ENCODE measurements at regions not wholly inside any gene's neighbourhood (a gene's known extent, or its start where the extent isn't known, plus 50 kb on each side); places are given as distances from the start of the nearest gene placed in this dataset.

DNA sequence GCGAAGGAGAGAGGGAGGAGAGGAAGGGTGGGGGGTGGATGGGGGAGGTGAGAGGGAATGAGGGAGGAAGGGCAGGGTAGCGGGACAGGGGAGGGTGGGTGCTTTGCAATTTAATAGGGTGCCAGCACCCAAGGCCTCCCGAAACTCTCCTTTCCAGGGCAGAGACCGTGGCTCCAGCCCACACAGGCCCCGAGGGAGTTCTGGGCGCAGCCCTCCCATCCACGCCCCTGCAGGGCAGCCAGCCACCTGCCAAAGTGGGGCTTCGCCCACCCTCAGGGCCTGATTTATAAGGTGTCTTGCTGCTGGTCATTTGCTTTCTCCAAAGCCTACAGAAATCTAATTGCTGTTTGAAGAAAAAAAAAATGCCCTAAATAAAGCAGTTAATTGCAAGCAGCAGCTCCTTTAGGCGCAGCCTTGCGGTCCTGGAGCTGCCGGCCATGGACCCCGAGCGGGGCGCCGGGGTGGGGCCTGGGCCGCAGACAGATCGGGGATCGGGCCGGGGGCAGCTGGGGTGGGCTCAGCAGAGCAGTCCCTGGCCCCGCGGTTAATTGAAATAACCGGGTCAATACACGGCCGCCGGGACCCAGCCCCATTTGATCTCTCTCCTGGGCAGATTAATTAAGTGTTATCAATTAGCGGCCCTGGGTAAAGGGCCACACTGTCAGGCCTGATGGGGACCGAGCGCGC lies 106.0 kb upstream of the NKX1-1 start:
- H3K4me2 ChIP-seq (ENCODE audit: insufficient read depth, low read length), result no peak overlapping the region
- no peaks in the 10 kb centered on the region for H3K9me1 ChIP-seq (ENCODE audit: control insufficient read depth, insufficient read depth, low read length)
- peaks cover 0 to 29% of the 10 kb centered on the region in 2 experiments; a peak in 2 of 5 replicates for H3K4me1 ChIP-seq (replicated peaks in 1 of 2; ENCODE audit: control insufficient read depth in 2 of 2, insufficient read depth in 2 of 2, low read length in 2 of 2)
- no peaks in the 10 kb centered on the region for H4K20me1 ChIP-seq (replicated peaks; ENCODE audit: control insufficient read depth, insufficient read depth, low read length)
- FAIRE-seq, result no peak
- H2AFZ ChIP-seq (ENCODE audit: low read depth, low read length), result 0 out of 2 replicates have a peak overlapping the region, but pooled peaks have one; percentile 48
- POLR2A ChIA-PET, result interaction anchor here (1.0 kb wide), 1 partner anchor 218 kb away, joined by 5 read pairs; no protein-coding TSS in a partner anchor
- in situ Hi-C loops (cut with MboI) (no loop called here), intact Hi-C loops (cut with micrococcal nuclease) (loop anchor here (5.0 kb wide), 1 partner anchor 155 kb away; no protein-coding TSS in a partner anchor)
- peaks cover 14 to 44% of the 10 kb centered on the region in 2 experiments; a peak in 3 of 5 replicates for H3K27me3 ChIP-seq (ENCODE audit: control insufficient read depth in 2 of 2, insufficient read depth in 2 of 2, low read length in 2 of 2)
- no peaks in the 10 kb centered on the region for H3K36me3 ChIP-seq (ENCODE audit: control insufficient read depth, insufficient read depth, low read length)
- H3K79me2 ChIP-seq (ENCODE audit: control insufficient read depth, insufficient read depth, low read length), result no peaks in the 10 kb centered on the region
- H3K9ac ChIP-seq (ENCODE audit: insufficient read depth in 1 of 2, low read depth in 2 of 2, low read length in 2 of 2), result no peak overlapping the region
- TF ChIP-seq SMAD4 (CRISPR knock-in tag; conservative IDR thresholded peaks at IDR 0.05) (no peak), ZNF740 (CRISPR knock-in tag; IDR thresholded peaks at IDR 0.05) (no peak), ZNF740 (tag; IDR thresholded peaks at IDR 0.05) (0 out of 4 replicates have a peak, but pooled peaks of 1 of the 2 experiments have one; percentile 29), KLF6 (CRISPR knock-in tag; IDR thresholded peaks at IDR 0.05; ENCODE audit: borderline replicate concordance) (no peak)
- no peak overlapping the region for H3K27ac ChIP-seq (ENCODE audit: extremely low read depth, low read depth, low read length)
- CTCF ChIA-PET (ENCODE audit: low intra/inter-chr PET ratio), result no interaction called here
- WGBS (ENCODE audit: insufficient coverage, low coverage, missing lambda C conversion rate), result 57% methylated on average over 15 of the region's 29 CpGs
- 0 out of 2 replicates have a peak, but pooled peaks cover 3% of the 10 kb centered on the region for H3K9me3 ChIP-seq (replicated peaks; ENCODE audit: control insufficient read depth, insufficient read depth, low read depth, low read length)
- DNase-seq (ENCODE audit: extremely low read depth in 1 of 4, low spot score in 3 of 4), result no peak
- no peak for ATAC-seq
- H3K4me3 ChIP-seq, result no peak overlapping the region
- no TSS peak for BruUV-seq (replicated peaks)

Measured in K562 (cell line).